ENCODE measurements at regions not wholly inside any gene's neighbourhood (a gene's known extent, or its start where the extent isn't known, plus 50 kb on each side); places are given as distances from the start of the nearest gene placed in this dataset.

DNA sequence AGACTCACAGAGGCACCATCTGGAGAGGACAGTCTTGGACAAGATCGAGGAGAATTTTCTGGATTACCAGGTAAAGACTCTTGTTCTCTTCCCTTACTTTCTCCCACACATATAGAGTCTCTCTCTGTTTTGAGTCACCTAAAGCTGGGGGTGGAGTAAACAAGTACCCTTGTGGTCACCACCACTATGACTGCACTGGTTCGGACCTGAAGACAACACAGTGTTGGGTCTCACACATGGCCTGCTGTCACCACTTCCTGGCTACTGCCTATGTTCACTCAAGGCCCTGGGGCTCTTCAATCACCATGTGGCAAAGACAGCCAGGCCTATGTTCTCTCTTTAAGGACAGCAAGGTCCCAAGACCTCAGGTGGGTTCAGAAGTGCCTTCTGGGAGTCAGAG is 253.3 kb upstream of the VRK2 start:
- H3K4me3 Mint-ChIP-seq = no peak overlapping the region
- ATAC-seq (no peak), DNase-seq (no peak)
- no peaks in the 10 kb centered on the region for H3K36me3 Mint-ChIP-seq (ENCODE audit: insufficient read depth)
- H3K9me3 Mint-ChIP-seq = peaks cover 22% of the 10 kb centered on the region
- H3K27me3 Mint-ChIP-seq (ENCODE audit: low read depth) = no peaks in the 10 kb centered on the region
- no peaks in the 10 kb centered on the region for H3K4me1 Mint-ChIP-seq (ENCODE audit: low read depth)

DNA sequence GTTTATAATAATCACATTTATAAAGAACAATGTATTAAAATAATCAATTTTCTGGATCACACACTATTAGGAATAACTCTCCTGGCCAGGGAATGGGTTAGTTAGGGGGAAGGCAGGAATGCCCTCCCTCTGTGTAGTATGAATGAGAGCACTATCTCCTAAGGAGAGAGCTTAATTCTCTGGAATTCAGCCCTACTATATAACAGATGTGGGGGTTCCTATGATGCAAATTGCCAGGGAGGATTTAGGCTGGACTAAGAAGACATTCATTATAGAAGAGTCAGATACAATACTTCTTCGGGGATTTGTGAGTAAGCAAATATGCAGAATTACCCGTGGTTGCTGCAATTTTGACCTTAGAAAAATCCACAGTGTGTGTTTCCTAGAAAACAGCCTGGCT is 250.1 kb upstream of the VRK2 start:
- Mint-ChIP-seq H3K9me3 (peaks cover 26% of the 10 kb centered on the region), H3K36me3 (ENCODE audit: insufficient read depth) (no peaks in the 10 kb centered on the region), H3K4me1 (ENCODE audit: low read depth) (no peaks in the 10 kb centered on the region), H3K4me3 (no peak overlapping the region), H3K27me3 (ENCODE audit: low read depth) (no peaks in the 10 kb centered on the region)
- DNase-seq (no peak), ATAC-seq (no peak)

GRCh38 chr2:57798346-57798745 is 248.3 kb upstream of the VRK2 start:
- ATAC-seq (no peak), DNase-seq (no peak)
- H3K9me3 Mint-ChIP-seq = peaks cover 14% of the 10 kb centered on the region
- H3K36me3 Mint-ChIP-seq (ENCODE audit: insufficient read depth) = no peaks in the 10 kb centered on the region
- H3K4me3 Mint-ChIP-seq = no peak overlapping the region
- H3K4me1 Mint-ChIP-seq (ENCODE audit: low read depth) = no peaks in the 10 kb centered on the region
- H3K27me3 Mint-ChIP-seq (ENCODE audit: low read depth) = no peaks in the 10 kb centered on the region

DNA sequence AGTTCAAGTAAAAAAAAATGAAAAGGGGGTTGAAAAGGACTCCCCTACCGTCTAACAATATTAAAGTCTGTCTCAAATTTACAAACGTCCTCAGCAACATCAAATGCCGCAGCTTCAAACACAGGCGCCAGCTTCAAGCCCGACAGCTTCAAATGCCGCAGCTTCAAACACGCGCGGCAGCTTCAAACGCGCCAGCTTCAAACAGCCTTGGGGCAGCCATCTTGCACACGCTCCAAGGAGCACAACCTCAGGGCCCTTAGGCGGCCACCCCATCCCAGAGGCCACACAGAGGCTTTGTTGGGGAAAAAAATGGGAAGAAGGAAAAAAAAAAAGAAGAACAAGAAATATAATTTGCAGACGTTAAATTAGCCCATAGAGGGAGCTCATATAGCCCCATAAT is 244.4 kb upstream of the VRK2 start:
- Mint-ChIP-seq H3K4me3 (no peak overlapping the region), H3K4me1 (ENCODE audit: low read depth) (no peaks in the 10 kb centered on the region), H3K9me3 (peaks cover 14% of the 10 kb centered on the region), H3K27me3 (ENCODE audit: low read depth) (no peaks in the 10 kb centered on the region), H3K36me3 (ENCODE audit: insufficient read depth) (no peaks in the 10 kb centered on the region)
- no peak for ATAC-seq
- DNase-seq = no peak

DNA sequence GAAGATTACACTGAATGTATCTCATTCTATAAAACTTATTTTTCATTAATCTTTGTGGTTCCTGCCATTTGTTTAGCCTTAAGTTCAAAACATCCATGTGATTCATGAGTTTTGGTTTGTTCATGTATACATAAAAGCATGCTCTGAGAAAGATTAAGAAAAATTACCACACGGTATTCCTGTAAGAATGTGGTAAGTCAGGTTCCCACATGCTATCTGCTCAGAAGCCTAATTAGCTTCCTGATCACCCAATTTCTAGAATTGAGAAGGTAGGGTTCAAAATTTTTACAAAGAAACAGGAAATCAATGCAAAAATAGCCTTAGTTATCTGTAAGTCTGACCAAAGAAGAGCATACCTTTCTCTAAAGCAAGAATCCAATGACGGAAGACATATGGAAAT is 241.6 kb upstream of the VRK2 start:
- Mint-ChIP-seq H3K9me3 (no peaks in the 10 kb centered on the region), H3K27me3 (ENCODE audit: low read depth) (no peaks in the 10 kb centered on the region), H3K4me3 (no peak overlapping the region), H3K36me3 (ENCODE audit: insufficient read depth) (no peaks in the 10 kb centered on the region), H3K4me1 (ENCODE audit: low read depth) (no peaks in the 10 kb centered on the region)
- DNase-seq (no peak), ATAC-seq (no peak)

GRCh38 chr2:57806449-57806968 is 240.1 kb upstream of the VRK2 start:
- ATAC-seq (no peak), DNase-seq (no peak)
- no peaks in the 10 kb centered on the region for H3K9me3 Mint-ChIP-seq
- no peaks in the 10 kb centered on the region for H3K4me1 Mint-ChIP-seq (ENCODE audit: low read depth)
- no peaks in the 10 kb centered on the region for H3K27me3 Mint-ChIP-seq (ENCODE audit: low read depth)
- no peaks in the 10 kb centered on the region for H3K36me3 Mint-ChIP-seq (ENCODE audit: insufficient read depth)
- H3K4me3 Mint-ChIP-seq = no peak overlapping the region

- Mint-ChIP-seq H3K9me3 (no peaks in the 10 kb centered on the region), H3K27me3 (ENCODE audit: low read depth) (no peaks in the 10 kb centered on the region), H3K36me3 (ENCODE audit: insufficient read depth) (no peaks in the 10 kb centered on the region), H3K4me1 (ENCODE audit: low read depth) (no peaks in the 10 kb centered on the region), H3K4me3 (no peak overlapping the region)
- no peak for ATAC-seq
- DNase-seq = no peak
These were observed 237.4 kb upstream of the VRK2 start for GRCh38 chr2:57809230-57809629.

DNA sequence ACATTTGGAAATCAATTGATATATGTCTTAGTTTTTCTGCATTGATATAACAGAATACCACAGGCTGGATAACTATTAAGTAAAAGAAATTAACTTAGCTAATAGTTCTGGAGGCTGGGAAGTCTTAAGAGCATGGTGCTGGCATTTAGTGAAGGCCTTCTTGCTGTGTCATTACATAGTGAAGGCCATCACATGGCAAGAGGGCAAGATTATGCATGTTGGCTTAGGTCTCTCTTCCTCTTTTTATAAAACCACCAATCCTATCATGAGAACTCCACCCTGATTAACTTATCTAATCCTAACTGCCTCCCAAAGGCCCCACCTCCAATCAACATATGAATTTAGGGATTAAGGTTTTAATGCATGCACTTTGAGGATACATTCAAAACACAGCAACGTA is 225.5 kb upstream of the VRK2 start:
- ATAC-seq (no peak), DNase-seq (no peak)
- H3K4me1 Mint-ChIP-seq (ENCODE audit: low read depth) = no peaks in the 10 kb centered on the region
- H3K9me3 Mint-ChIP-seq = peaks cover 12% of the 10 kb centered on the region
- no peaks in the 10 kb centered on the region for H3K36me3 Mint-ChIP-seq (ENCODE audit: insufficient read depth)
- no peaks in the 10 kb centered on the region for H3K27me3 Mint-ChIP-seq (ENCODE audit: low read depth)
- H3K4me3 Mint-ChIP-seq = no peak overlapping the region

- H3K36me3 Mint-ChIP-seq (ENCODE audit: insufficient read depth) = no peaks in the 10 kb centered on the region
- H3K4me3 Mint-ChIP-seq = no peak overlapping the region
- peaks cover 32% of the 10 kb centered on the region for H3K9me3 Mint-ChIP-seq
- no peak for DNase-seq
- H3K4me1 Mint-ChIP-seq (ENCODE audit: low read depth) = no peaks in the 10 kb centered on the region
- H3K27me3 Mint-ChIP-seq (ENCODE audit: low read depth) = no peaks in the 10 kb centered on the region
- ATAC-seq = no peak
These were observed 218.4 kb upstream of the VRK2 start for GRCh38 chr2:57828221-57828620.

GRCh38 chr2:57834666-57835065 is 211.9 kb upstream of the VRK2 start:
- Mint-ChIP-seq H3K27me3 (ENCODE audit: low read depth) (no peaks in the 10 kb centered on the region), H3K9me3 (peaks cover 4% of the 10 kb centered on the region), H3K4me3 (no peak overlapping the region), H3K36me3 (ENCODE audit: insufficient read depth) (no peaks in the 10 kb centered on the region), H3K4me1 (ENCODE audit: low read depth) (no peaks in the 10 kb centered on the region)
- no peak for ATAC-seq
- no peak for DNase-seq

GRCh38 chr2:57842531-57842930 is 204.1 kb upstream of the VRK2 start:
- DNase-seq (no peak), ATAC-seq (no peak)
- H3K4me1 Mint-ChIP-seq (ENCODE audit: low read depth) = no peaks in the 10 kb centered on the region
- H3K36me3 Mint-ChIP-seq (ENCODE audit: insufficient read depth) = no peaks in the 10 kb centered on the region
- no peaks in the 10 kb centered on the region for H3K27me3 Mint-ChIP-seq (ENCODE audit: low read depth)
- no peaks in the 10 kb centered on the region for H3K9me3 Mint-ChIP-seq
- no peak overlapping the region for H3K4me3 Mint-ChIP-seq

- no peaks in the 10 kb centered on the region for H3K27me3 Mint-ChIP-seq (ENCODE audit: low read depth)
- no peaks in the 10 kb centered on the region for H3K36me3 Mint-ChIP-seq (ENCODE audit: insufficient read depth)
- H3K4me1 Mint-ChIP-seq (ENCODE audit: low read depth) = no peaks in the 10 kb centered on the region
- H3K4me3 Mint-ChIP-seq = no peak overlapping the region
- ATAC-seq (no peak), DNase-seq (no peak)
- no peaks in the 10 kb centered on the region for H3K9me3 Mint-ChIP-seq
These were observed 203.4 kb upstream of the VRK2 start for GRCh38 chr2:57843158-57843557.

DNA sequence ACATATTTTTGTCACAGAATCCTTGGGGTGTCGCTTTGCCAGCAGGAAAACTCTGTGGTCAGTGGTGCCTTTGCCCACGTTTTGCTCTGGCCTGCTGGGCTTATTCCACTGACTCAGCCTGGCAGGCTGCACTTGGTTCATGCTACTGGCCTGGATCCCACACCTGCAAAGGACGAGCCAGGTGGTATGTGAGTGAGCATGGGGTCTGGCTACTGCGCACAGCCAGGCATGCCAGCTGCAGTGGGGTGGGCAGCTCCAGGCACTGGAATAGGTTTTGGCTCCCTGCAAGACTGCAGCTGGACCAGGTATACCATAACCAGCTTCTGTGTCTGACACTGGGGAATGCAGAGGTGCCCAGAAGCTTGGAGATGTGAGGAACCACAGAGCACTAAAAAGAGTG is 197.9 kb upstream of the VRK2 start:
- Mint-ChIP-seq H3K4me3 (no peak overlapping the region), H3K27me3 (ENCODE audit: low read depth) (no peaks in the 10 kb centered on the region), H3K4me1 (ENCODE audit: low read depth) (no peaks in the 10 kb centered on the region), H3K9me3 (no peaks in the 10 kb centered on the region), H3K36me3 (ENCODE audit: insufficient read depth) (no peaks in the 10 kb centered on the region)
- no peak for ATAC-seq
- DNase-seq = no peak

- Mint-ChIP-seq H3K27me3 (ENCODE audit: low read depth) (no peaks in the 10 kb centered on the region), H3K4me1 (ENCODE audit: low read depth) (no peaks in the 10 kb centered on the region), H3K36me3 (ENCODE audit: insufficient read depth) (no peaks in the 10 kb centered on the region), H3K9me3 (no peaks in the 10 kb centered on the region), H3K4me3 (no peak overlapping the region)
- no peak for DNase-seq
- no peak for ATAC-seq
These were observed 196.8 kb upstream of the VRK2 start for GRCh38 chr2:57849843-57850242.

DNA sequence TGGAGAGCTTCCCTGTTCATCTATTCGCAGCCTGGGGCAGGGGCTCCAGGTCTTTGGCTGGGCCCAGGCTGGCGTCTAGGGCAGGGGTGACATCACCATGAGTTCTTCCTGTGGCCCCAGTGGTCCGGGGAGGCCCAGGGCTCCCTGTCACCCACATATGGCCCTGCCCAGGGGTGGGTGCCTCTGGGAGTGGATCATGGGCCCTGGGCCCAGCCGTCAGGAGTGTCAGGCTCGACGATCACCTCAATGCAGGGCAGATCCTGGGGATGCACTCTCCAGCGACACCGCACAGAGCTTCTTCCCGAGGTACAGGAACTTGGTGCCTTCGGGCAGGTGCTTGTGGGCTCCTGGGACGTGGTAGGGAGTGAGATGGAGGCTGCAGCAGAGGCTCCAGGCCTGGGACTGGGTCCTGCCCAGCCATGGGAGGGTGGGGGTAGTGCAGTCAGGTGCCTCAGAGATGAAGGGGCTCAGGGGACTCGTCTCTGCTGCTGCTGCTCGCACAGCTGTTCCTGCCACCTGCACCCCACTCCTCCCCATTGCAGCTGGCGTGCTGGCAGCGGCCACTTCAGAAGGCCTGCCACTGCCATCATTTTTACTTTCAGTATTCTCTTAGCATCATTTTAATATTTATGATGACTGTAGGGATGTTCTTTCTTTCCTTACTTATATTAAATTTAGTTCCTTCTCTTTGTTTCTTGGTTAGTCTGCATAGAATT is 196.0 kb upstream of the VRK2 start:
- Mint-ChIP-seq H3K36me3 (ENCODE audit: insufficient read depth) (no peaks in the 10 kb centered on the region), H3K27me3 (ENCODE audit: low read depth) (no peaks in the 10 kb centered on the region), H3K4me3 (no peak overlapping the region), H3K4me1 (ENCODE audit: low read depth) (no peaks in the 10 kb centered on the region), H3K9me3 (no peaks in the 10 kb centered on the region)
- ATAC-seq (no peak), DNase-seq (no peak)

DNA sequence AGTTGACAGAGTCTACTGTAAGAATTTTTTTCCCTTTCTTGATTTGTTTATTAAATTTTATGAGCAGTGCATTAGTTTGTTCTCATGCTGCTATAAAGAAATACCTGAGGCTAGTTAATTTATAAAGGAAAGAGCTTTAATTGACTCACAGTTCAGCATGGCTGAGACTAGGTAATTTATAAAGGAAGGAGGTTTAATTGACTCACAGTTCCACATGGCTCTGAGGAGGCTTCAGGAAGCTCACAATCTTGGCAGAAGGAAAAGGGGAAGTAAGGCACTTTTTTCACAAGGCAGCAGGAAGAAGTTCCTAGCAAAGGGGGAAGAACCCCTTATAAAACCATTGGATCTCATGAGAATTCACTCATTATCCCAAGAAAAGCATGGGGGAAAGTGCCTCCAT is 191.4 kb upstream of the VRK2 start:
- Mint-ChIP-seq H3K4me3 (no peak overlapping the region), H3K36me3 (ENCODE audit: insufficient read depth) (no peaks in the 10 kb centered on the region), H3K4me1 (ENCODE audit: low read depth) (no peaks in the 10 kb centered on the region), H3K9me3 (no peaks in the 10 kb centered on the region), H3K27me3 (ENCODE audit: low read depth) (no peaks in the 10 kb centered on the region)
- no peak for ATAC-seq
- no peak for DNase-seq

Data from activated T-cell treated with anti-CD3 and anti-CD28 coated beads, Interleukin-2, amount 50 U/mL, for 4 hours (primary cell).